D721Med (cell line): ENCODE measurements at regions not wholly inside any gene's neighbourhood (a gene's known extent, or its start where the extent isn't known, plus 50 kb on each side); places are given as distances from the start of the nearest gene placed in this dataset.
"Not testable (repeated sequence)": the region's sequence is repeated elsewhere in the genome, so short reads cannot be mapped to it uniquely, and the experiment has no call there.

Source experiments
- DNase-seq: peaks from one replicate; pipeline ENCODE4 v3.0.0; 2011; ENCODE audit warnings: low spot score; ENCODE audit not compliant: insufficient read length
- FAIRE-seq: peaks from 2 replicates; lab custom pipeline; 2011; peaks lifted over from hg19 to GRCh38; lab: Jason Lieb, UNC
- TF ChIP-seq, protein P1 (sequence below): IDR thresholded peaks from 2 replicates; pipeline ENCODE4 v1.5.1; 2012; ENCODE audit warnings: mild to moderate bottlenecking, control low read depth; ENCODE audit not compliant: insufficient read depth; ENCODE audit errors: missing control alignments

GRCh38 chr4:137901114-137901513, 341.0 kb downstream of the SLC7A11 start:
- TF ChIP-seq, protein P1, sequence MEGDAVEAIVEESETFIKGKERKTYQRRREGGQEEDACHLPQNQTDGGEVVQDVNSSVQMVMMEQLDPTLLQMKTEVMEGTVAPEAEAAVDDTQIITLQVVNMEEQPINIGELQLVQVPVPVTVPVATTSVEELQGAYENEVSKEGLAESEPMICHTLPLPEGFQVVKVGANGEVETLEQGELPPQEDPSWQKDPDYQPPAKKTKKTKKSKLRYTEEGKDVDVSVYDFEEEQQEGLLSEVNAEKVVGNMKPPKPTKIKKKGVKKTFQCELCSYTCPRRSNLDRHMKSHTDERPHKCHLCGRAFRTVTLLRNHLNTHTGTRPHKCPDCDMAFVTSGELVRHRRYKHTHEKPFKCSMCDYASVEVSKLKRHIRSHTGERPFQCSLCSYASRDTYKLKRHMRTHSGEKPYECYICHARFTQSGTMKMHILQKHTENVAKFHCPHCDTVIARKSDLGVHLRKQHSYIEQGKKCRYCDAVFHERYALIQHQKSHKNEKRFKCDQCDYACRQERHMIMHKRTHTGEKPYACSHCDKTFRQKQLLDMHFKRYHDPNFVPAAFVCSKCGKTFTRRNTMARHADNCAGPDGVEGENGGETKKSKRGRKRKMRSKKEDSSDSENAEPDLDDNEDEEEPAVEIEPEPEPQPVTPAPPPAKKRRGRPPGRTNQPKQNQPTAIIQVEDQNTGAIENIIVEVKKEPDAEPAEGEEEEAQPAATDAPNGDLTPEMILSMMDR = no peak

GRCh38 chr4:137896221-137896737, 345.9 kb downstream of the SLC7A11 start:
- FAIRE-seq = no peak
- no peak for DNase-seq
- TF ChIP-seq, protein P1 = no peak

More at GRCh38 chr4:137901114-137901513, 341.0 kb downstream of the SLC7A11 start:
- DNase-seq (no peak), FAIRE-seq (no peak)

DNA sequence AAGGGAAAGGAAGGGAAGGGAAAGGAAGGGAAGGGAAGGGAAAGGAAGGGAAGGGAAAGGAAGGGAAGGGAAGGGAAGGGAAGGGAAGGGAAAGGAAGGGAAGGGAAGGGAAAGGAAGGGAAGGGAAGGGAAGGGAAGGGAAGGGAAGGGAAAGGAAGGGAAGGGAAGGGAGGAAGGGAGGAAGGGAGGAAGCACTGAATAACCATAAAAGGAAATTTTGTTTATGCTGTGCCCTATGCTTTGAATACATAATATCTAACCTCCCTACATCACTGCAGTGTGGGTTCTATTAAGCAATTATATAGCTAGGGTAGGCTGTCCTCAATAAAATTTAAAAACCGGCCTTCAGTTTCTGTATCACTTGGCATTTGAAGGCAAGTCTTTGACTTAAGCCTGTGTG, 346.6 kb downstream of the SLC7A11 start:
- FAIRE-seq, DNase-seq: not testable (repeated sequence)

GRCh38 chr4:137892134-137892533, 350.0 kb downstream of the SLC7A11 start:
- TF ChIP-seq, protein P1 = no peak
- FAIRE-seq = no peak
- DNase-seq = no peak

- DNase-seq = no peak
These were observed 351.3 kb downstream of the SLC7A11 start for GRCh38 chr4:137890812-137891211.

DNA sequence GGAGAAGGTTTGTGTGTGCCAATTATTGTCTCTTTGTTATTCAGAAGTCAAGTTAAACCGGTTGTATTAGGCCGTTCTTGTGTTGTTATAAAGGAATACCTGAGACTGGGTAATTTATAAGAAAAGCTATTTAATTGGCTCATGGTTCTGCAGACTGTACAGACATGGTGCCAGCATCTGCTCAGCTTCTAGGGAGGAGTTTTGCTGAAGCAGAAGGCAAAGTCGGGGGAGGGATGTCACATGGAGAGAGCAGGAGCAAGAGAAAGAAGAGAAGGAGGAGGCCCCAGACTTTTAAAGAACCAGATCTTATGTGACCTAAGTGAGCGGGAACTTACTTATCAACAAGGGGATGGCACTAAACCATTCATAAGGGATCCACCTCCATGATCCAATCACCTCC, 349.3 kb upstream of the PCDH18 start:
- FAIRE-seq (no peak), DNase-seq (no peak)
- TF ChIP-seq, protein P1 = no peak

More at GRCh38 chr4:137890812-137891211, 351.3 kb downstream of the SLC7A11 start:
- TF ChIP-seq, protein P1 = no peak
- no peak for FAIRE-seq

- not testable (repeated sequence) for DNase-seq, FAIRE-seq
These were observed 335.8 kb upstream of the PCDH18 start for GRCh38 chr4:137868067-137868466.

DNA sequence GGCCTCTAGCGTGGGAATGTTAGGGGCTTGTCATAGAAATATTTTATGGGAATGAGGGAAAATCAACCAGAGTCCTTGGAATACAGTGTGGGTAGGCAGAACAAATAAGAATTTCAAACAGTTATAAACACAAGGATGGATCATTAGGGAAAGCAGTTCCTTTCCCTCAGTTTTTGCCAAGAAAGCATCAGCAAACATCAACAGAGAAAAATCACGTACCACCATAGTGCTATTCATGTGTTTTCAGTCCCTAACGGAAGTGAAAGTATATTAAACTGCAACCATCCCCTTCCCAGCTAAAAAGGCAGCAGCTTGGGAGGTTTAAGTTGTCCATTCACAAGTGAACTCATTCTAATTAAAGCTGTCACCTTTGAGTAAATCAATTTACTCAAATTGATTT, 334.4 kb upstream of the PCDH18 start:
- DNase-seq = no peak
- FAIRE-seq = no peak
- TF ChIP-seq, protein P1 = no peak
